Germinal center (tissue), 1 donor: ENCODE measurements at regions not wholly inside any gene's neighbourhood (a gene's known extent, or its start where the extent isn't known, plus 50 kb on each side); places are given as distances from the start of the nearest gene placed in this dataset.

Experiments used
- DNase-seq: peaks from one replicate; pipeline ENCODE4 v3.0.0; 2012; ENCODE audit warnings: mixed read lengths, low spot score

DNA sequence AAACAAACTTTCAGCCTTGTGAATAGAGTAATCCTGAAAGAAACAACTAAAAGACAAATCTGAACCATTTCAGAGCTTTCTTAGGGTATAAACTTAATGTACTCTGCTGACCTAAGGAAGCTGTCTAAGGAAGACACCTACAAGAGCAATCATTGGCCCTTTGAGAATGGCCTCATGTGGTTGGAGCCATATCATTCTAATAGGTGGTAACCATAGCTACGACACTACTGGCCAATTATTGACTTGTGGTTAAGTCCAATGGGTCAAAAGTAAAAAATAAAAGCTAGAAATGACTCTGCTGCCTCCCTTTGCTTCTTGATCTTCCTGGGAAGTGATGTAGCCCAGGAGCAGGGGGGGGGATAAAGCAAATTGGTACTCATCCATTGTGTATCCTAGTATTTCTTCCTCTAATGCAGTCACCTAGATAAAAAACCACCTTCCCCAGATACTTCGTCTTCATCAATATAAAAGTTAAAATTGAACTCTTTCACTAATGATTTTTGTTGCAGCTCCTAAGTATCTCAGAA, 547.0 kb downstream of the ARAP2 start:
- no peak for DNase-seq

GRCh38 chr4:35700663-35701062, 543.7 kb downstream of the ARAP2 start:
- no peak for DNase-seq

GRCh38 chr4:35709080-35709479, 535.2 kb downstream of the ARAP2 start:
- DNase-seq: no peak

- no peak for DNase-seq
Measured at GRCh38 chr4:35710343-35710742, 534.0 kb downstream of the ARAP2 start.

DNA sequence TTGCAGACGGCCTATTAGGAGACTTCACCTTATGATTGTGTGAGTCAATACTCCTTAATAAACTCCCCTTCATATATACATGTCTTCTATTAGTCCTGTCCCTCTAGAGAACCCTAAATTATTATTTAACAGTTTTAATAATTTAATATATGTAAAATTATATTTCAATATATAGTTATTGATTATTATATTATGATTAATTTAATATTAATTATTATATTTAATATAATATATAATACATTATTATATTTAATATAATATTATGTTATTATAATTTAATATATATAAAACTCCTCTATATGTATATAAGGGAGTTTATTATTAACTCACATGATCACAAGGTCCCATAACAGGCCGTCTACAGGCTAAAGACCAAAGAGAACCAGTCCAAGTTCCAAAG, 533.2 kb downstream of the ARAP2 start:
- DNase-seq: no peak

DNA sequence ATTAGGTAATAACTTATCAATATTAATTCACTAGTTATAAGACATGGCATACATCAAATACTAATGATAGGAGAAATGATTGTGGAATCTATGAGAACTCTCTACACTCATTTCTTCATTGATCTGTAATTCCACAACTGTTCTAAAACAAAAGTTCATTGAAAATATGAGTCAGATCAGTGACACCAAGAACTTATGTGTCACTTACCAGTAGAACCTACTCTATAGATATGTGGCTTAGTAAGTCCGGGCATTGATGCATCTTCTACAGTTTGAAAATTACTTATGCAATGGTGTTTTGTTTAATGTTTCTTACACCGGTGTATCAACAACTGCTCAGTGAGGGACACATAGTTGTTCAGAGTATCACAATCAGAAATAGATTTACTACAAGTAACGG, 520.3 kb downstream of the ARAP2 start:
- no peak for DNase-seq

DNA sequence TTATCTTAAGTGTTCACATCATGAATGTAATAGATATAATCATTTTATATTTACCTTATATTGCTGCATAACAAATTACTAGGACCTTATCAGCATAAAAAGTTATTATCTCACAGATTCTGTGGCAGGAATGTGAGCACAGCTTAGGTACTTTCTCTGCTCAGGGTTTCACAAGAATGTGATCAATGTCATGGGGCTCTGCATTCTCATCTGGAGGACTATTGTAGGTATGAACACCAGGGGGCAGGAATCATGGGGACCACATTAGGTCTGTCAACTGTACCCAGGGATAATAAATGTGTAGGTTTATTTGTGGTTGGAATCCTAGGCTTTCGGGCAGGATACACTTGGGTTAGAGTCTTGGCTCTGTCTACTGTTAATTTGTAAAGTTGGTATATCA, 519.2 kb downstream of the ARAP2 start:
- no peak for DNase-seq

DNA sequence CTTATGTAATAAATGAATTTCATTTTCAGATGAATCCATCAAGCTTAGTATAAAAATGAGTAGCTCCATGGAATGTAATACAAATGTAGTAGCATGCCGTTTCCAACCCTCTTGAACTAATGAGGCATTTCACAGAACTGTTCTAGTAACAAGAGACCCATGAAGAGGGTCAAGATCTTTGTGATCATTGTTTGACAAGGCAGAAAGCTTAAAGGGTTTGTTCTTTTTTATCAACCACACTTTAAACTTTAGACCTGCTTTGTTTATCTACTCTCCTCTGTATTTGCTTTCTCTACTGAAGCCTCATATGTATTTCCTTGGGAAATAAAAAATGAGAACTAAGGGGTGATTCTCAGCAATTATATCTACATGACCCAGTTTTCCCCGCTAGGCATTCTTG, 513.9 kb downstream of the ARAP2 start:
- no peak for DNase-seq

DNA sequence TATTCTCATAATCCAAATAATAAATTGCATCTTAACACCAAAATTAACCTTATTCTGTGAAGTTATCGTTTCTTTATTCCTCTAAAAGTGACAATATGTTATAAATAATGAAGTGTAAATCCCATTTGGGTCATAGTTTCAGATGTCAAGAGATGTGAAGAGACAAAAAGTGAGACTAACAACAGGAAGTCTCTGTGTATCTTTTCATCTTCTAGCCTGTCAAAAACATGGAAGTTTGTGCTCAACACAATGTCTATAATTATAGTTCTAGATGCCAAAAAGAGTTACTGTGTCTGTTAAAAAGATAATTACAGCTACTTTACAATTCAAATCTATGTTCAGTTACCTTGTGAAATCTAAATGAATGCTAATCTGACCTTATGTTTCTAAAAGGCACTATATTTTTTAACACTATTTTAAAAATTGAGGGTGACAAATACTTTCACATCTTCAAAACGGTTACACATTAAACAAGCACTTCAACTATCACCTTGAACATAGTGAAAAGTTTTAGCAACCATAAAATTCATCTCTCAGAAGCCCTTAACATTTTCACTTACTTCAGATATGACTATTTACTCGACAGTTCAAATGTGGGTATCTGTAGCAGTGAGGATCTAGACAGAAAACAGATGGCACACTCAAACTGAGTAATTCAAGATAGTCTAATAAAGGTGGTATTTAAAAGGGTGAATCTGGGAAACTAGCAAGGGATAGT, 509.8 kb downstream of the ARAP2 start:
- DNase-seq: no peak

GRCh38 chr4:35739308-35739707, 505.0 kb downstream of the ARAP2 start:
- no peak for DNase-seq

DNA sequence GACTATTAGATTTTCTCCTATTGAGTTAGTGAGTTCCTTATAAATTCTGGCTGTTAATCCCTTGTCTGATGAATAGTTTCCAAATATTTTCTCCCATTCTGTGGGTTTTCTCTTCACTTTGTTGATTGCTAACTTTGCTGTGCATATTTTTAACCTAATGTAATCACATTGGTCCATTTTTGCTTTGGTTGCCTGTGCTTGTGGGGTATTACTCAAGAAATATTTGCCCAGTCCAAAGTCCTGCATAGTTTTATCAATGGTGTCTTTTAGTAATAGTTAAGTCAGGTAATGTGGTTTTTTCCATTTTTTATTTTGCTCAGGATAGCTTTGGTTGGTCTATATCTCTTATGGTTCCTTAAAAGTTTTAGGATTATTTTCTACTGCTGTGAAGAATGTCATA, 490.3 kb downstream of the ARAP2 start:
- no peak for DNase-seq

DNA sequence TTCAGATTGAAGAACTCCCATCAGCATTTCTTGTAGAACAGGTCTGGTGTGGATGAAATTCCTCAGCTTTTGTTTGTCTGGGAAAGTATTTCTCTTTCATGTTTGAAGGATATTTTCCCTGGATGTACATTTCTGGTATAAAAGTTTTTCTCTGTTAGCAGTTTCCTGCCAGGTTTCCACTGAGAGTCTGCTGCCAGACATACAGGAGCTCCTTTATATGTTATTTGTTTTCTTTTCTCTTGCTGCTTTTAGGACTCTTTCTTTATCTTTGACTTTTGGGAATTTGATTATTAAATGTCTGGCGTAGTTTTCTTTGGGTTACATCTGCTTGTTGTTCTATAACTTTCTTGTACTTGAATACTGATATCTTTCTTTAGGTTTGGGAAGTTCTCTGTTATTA, 486.5 kb downstream of the ARAP2 start:
- DNase-seq: no peak

- no peak for DNase-seq
Measured at GRCh38 chr4:35760807-35761206, 483.5 kb downstream of the ARAP2 start.

- DNase-seq: no peak
Measured at GRCh38 chr4:35771571-35771970, 472.7 kb downstream of the ARAP2 start.

- no peak for DNase-seq
Measured at GRCh38 chr4:35772291-35772690, 472.0 kb downstream of the ARAP2 start.

DNA sequence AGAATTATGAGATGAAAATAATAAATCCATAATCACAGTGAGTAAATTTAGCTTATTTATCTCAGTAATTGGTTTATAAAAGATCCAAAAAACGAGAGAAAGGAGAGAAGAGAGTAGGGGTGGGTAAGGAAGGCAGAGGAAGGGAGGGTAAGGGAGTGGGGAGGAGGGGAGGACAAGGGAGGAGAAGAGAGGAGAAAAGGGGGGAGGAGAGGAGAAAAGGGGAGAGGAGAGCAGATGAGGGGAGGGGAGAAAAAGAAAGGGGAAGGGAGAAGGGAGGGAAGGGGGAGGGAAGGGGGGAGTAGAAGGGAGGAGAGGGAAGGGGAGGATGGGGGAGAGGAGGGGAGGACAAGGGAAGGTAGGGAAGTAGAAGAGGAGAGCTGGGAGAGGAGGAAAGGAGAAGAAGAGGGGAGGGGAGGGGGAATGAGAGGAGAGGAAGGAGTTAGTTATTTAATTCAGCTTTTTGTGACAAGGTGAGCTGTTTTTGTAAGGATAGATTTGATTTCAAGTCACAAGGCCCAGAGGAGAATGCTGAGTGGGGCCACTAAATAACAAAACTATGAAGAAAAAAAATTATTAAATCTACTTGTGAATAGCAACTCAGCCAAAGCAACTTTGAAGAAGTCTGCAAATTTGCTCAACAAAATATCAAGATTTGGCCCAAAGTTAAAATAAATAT, 454.3 kb downstream of the ARAP2 start:
- DNase-seq: no peak

DNA sequence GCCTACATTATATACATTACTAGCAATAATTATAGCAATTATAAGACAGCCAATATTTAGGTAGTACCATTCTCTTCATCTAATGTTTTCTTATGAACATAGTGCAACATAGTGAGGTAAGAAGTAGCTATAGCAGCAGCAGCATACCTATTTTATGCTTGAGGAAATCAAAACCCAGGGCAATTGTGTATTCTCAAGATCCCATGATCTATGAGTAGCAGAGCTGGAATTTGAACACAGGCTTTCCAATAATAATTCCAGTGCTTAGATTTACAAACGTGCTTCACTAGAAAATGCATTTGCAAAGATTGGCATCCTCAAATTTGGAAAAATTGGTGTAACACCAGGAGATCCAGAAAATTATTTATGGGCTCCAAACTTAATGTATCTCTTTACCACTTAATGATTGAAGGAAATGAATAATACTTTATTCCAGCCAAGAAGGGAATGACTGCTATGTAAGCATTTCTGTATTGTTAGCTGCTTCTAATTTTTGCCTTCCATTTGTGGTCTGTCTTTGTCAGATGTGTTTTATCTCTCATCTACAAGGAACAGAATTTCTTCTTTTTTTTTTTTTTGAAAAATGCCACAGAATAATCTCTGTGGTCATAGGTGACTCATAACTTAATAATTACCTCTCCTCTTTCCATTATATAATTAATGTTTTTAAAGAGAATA, 451.1 kb downstream of the ARAP2 start:
- no peak for DNase-seq

GRCh38 chr4:35793766-35794165, 450.5 kb downstream of the ARAP2 start:
- DNase-seq: no peak

DNA sequence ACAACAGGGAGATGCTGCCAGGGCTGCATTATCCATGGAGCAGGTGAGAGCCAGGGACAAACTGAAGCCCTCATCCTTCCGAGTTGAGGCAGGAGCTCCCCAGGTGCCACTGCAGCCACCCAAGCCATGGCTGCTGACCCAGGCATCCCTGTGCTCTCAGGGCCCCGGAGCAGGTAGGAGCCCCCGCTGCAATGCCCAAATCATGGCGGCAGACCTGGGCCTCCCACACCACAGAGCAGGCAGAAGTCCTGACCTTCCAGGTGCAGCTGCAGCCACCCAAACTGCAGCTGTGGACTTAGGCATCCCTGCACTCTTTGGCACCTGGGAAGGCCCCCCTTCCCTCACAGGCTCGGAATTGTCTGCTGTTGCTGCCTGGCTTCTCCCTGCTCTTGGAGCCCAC, 443.6 kb downstream of the ARAP2 start:
- DNase-seq: no peak

DNA sequence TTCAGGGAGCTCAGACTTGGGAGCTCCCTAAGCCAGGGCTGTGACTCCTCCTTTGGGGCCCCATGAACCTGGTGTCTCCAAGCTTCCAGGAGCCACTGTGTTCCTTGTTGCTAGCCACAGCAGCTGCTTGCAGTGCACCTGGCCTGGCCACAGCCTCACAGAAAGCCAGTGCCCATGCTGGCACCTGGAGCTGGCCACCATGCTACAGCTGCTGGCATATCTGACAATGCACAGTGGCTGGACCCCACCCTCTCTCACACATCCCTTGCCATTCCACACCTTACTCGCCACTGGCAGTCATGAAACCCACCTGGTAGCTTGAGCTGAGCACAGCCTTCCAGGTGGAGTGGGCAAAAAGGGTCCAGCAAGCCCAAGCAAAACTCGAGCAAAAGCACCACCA, 441.7 kb downstream of the ARAP2 start:
- DNase-seq: no peak

DNA sequence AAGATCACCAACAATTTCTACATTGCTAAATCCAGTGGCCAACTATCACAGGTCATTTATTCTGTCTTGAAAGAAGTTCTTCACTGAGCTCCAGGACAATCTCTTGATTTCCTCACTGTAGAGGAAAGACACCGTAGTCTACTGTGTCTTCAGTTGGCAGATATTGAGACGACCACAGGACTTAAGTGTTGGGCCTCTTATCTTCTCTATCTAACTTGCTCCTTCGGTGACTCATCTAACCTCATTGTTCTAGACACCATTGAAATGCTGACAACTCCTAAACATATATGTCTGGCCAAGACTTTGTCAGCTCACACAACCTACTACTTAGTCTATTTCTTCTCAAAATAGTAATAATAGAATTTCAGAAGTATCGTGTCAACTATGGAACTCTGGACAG, 425.8 kb downstream of the ARAP2 start:
- no peak for DNase-seq

DNA sequence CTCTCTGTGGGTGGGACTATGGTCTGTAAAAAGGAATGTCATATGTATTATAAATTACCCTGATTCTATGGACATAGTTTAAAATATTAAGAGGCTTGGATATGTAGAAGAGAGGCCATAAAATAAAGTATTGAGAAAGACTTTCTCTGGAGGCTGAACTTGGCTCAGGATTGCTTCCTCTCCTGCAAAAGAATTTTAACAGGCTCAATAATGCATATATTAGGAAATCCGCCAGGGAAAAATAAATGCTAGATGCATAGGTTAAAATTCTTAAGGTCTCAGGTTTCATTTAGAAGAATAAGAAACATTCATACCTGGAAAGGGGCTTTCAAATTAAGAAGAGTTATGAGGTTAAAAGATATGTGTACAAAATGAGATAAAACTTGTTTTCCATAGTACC, 424.3 kb downstream of the ARAP2 start:
- DNase-seq: no peak

GRCh38 chr4:35824231-35824630, 420.1 kb downstream of the ARAP2 start:
- DNase-seq: no peak
